Liver (tissue), 3 donors: ENCODE measurements at regions not wholly inside any gene's neighbourhood (a gene's known extent, or its start where the extent isn't known, plus 50 kb on each side); places are given as distances from the start of the nearest gene placed in this dataset.

Experiments used
- ATF3 ChIP-seq: IDR thresholded peaks from 2 replicates; pipeline ENCODE4 v1.6.1; 2016; ENCODE audit warnings: antibody characterized with exemption
- CTCF ChIP-seq: fragments of 150-350 bp; IDR thresholded peaks from 2 replicates; pipeline ENCODE4 v1.5.1; 2017; ENCODE audit warnings: improper control_type of control experiment, low read depth, low read length; ENCODE audit not compliant: missing input control
- GABPA ChIP-seq, 2 donors: IDR thresholded peaks in 1 of 2; conservative IDR thresholded peaks in 1 of 2; 2 replicates each; pipeline ENCODE4 v1.6.1; 2016; ENCODE audit warnings: antibody characterized with exemption in 2 of 2, mild to moderate bottlenecking in 1 of 2, moderate library complexity in 1 of 2
- JUND ChIP-seq, 2 donors: IDR thresholded peaks; 2 replicates each; pipeline ENCODE4 v1.6.1; 2016; ENCODE audit warnings: antibody characterized with exemption in 2 of 2
- RAD21 ChIP-seq, 2 donors: IDR thresholded peaks; 2 replicates each; pipeline ENCODE4 v1.6.1; 2016; ENCODE audit warnings: antibody characterized with exemption in 2 of 2, mild to moderate bottlenecking in 2 of 2
- REST ChIP-seq: IDR thresholded peaks from 2 replicates; pipeline ENCODE4 v1.6.1; 2016; ENCODE audit warnings: antibody characterized with exemption, mild to moderate bottlenecking
- RXRA ChIP-seq, 2 donors: IDR thresholded peaks; 2 replicates each; pipeline ENCODE4 v1.6.1; 2017 to 2018; ENCODE audit warnings: antibody characterized with exemption in 2 of 2, mild to moderate bottlenecking in 1 of 2
- SP1 ChIP-seq: IDR thresholded peaks from 2 replicates; pipeline ENCODE4 v1.6.1; 2018; ENCODE audit warnings: antibody characterized with exemption, mild to moderate bottlenecking
- TAF1 ChIP-seq: conservative IDR thresholded peaks from 2 replicates; pipeline ENCODE4 v1.6.1; 2016; ENCODE audit warnings: antibody characterized with exemption, mild to moderate bottlenecking
- YY1 ChIP-seq: IDR thresholded peaks from 2 replicates; pipeline ENCODE4 v1.6.1; 2016; ENCODE audit warnings: antibody characterized with exemption, mild to moderate bottlenecking
- ZBTB33 ChIP-seq: IDR thresholded peaks from 2 replicates; pipeline ENCODE4 v1.6.1; 2016; ENCODE audit warnings: antibody characterized with exemption
- donor health status: healthy.
- donor health status: healthy.

GRCh38 chr11:90294526-90294925 lies 71.7 kb upstream of the CHORDC1 start:
- TF ChIP-seq RAD21 (IDR thresholded peaks at IDR 0.05) (no peak), CTCF (no peak), ZBTB33 (no peak), ATF3 (no peak), RXRA (IDR thresholded peaks at IDR 0.05) (no peak), TAF1 (no peak), YY1 (no peak), GABPA (IDR thresholded peaks at IDR 0.05 in 1 of 2, conservative IDR thresholded peaks at IDR 0.05 in 1 of 2) (no peak), JUND (IDR thresholded peaks at IDR 0.05) (no peak), SP1 (no peak), REST (no peak)
